ENCODE measurements at regions not wholly inside any gene's neighbourhood (a gene's known extent, or its start where the extent isn't known, plus 50 kb on each side); places are given as distances from the start of the nearest gene placed in this dataset.

- H3K4ac ChIP-seq (ENCODE audit: low read depth, low read length): peak overlapping the region; percentile 4; the same call in 1 of the 2 replicates
- no peaks in the 10 kb centered on the region for H3K9me3 ChIP-seq (ENCODE audit: control insufficient read depth, insufficient read depth, low read length)
- ATAC-seq (ENCODE audit: low read depth): peak; percentile 62
- H2BK120ac ChIP-seq (ENCODE audit: low read depth, low read length): peak overlapping the region; percentile 11; the same call in 1 of the 2 replicates
- no peak overlapping the region; the same call in 1 of the 2 replicates for H3K56ac ChIP-seq (ENCODE audit: extremely low read depth, insufficient read depth, low read length)
- no peak overlapping the region for H3K14ac ChIP-seq (replicated peaks; ENCODE audit: low read depth, low read length)
- peak; percentile 48 for DNase-seq
- dilution Hi-C loops (cut with HindIII; ENCODE audit: low sequenced_read_pairs, unreplicated experiment) (no loop called here), intact Hi-C loops (cut with micrococcal nuclease) (loop anchor here (5.0 kb wide), 1 partner anchor 303 kb away; no protein-coding TSS in a partner anchor), in situ Hi-C loops (cut with MboI; ENCODE audit: low sequenced_read_pairs) (loop anchor here (25.0 kb wide), 1 partner anchor 288 kb away; no protein-coding TSS in a partner anchor)
- peak overlapping the region; percentile 14; the same call in 1 of the 2 replicates for H4K91ac ChIP-seq (ENCODE audit: insufficient read depth, low read depth, low read length)
- H2AK5ac ChIP-seq (ENCODE audit: low read depth, low read length): no peak overlapping the region
- TF ChIP-seq FOS (IDR thresholded peaks at IDR 0.05; ENCODE audit: low read depth, low read length) (peak; percentile 18; the same call in 1 of the 2 replicates), CHD1 (IDR thresholded peaks at IDR 0.05; ENCODE audit: low read depth, low read length) (no peak)
- no peaks in the 10 kb centered on the region for H3K79me1 ChIP-seq (ENCODE audit: low read depth in 1 of 2, low read length in 2 of 2)
- H3K18ac ChIP-seq (ENCODE audit: low read depth, low read length): no peak overlapping the region
- peaks cover 15% of the 10 kb centered on the region for H3K4me1 ChIP-seq (ENCODE audit: control insufficient read depth, insufficient read depth, low read length)
- H4K20me1 ChIP-seq (ENCODE audit: insufficient read depth, low read length): no peaks in the 10 kb centered on the region
- peak overlapping the region; percentile 30; the same call in 1 of the 2 replicates for H2BK20ac ChIP-seq (ENCODE audit: low read depth, low read length)
- H3K9me1 ChIP-seq (ENCODE audit: insufficient read depth, low read length): peaks cover 12% of the 10 kb centered on the region; the same call in 1 of the 2 replicates
- H3K23ac ChIP-seq (ENCODE audit: low read depth, low read length): no peak overlapping the region
- peak overlapping the region in 1 of 2 experiments; percentile 25; a peak in 1 of 4 replicates for H4K8ac ChIP-seq (ENCODE audit: low read depth in 2 of 2, low read length in 2 of 2)
- ChIA-PET CTCF (interaction anchor here (0.6 kb wide), 1 partner anchor 262 kb away, joined by 3 read pairs; no protein-coding TSS in a partner anchor), POLR2A (ENCODE audit: unreplicated experiment) (no interaction called here)
- H2BK5ac ChIP-seq (ENCODE audit: low read depth, low read length, poor library complexity, severe bottlenecking): no peak overlapping the region
- no TSS peak for BruUV-seq (replicated peaks)
- no peaks in the 10 kb centered on the region for H3K27me3 ChIP-seq (ENCODE audit: control insufficient read depth, insufficient read depth, low read length)
- no peak overlapping the region for H3K9ac ChIP-seq (ENCODE audit: low read depth, low read length)
- H2AFZ ChIP-seq (replicated peaks; ENCODE audit: low read length, poor library complexity): no peak overlapping the region
- H3K27ac ChIP-seq (ENCODE audit: insufficient read depth, low read length): no peak overlapping the region
- no peaks in the 10 kb centered on the region for H3K36me3 ChIP-seq (ENCODE audit: control insufficient read depth, insufficient read depth, low read length)
- H3K4me2 ChIP-seq (ENCODE audit: low read depth, low read length): peak overlapping the region; percentile 1; the same call in 1 of the 2 replicates
- no CpG with 5 or more reads among the region's 1 CpG for WGBS, 2 experiments (ENCODE audit: extremely low coverage in 2 of 2, insufficient read length in 1 of 2)
- no peak overlapping the region for H2AK9ac ChIP-seq (replicated peaks; ENCODE audit: low read depth, low read length, poor library complexity)
- no peak overlapping the region for H4K5ac ChIP-seq (ENCODE audit: low read depth, low read length)
- peak overlapping the region; percentile 42; the same call in 1 of the 3 replicates for H2BK15ac ChIP-seq (ENCODE audit: low read depth, low read length)
- H3K4me3 ChIP-seq (ENCODE audit: insufficient read depth, low read depth, low read length): no peak overlapping the region
Observed at GRCh38 chr14:31949709-31950108, 127.4 kb upstream of the ARHGAP5 start.
